OCI-LY1 (cell line): ENCODE measurements at regions not wholly inside any gene's neighbourhood (a gene's known extent, or its start where the extent isn't known, plus 50 kb on each side); places are given as distances from the start of the nearest gene placed in this dataset.

Source experiments
- H2AFZ ChIP-seq: fragments of 200-600 bp; sonication (generic), shearing (Covaris generic); 2 replicates; pipeline ENCODE4 v1.6.0; 2014; ENCODE audit warnings: antibody characterized with exemption, mild to moderate bottlenecking, low read length
- H3F3A ChIP-seq: fragments of 200-600 bp; sonication (generic), shearing (Covaris generic); 2 replicates; pipeline ENCODE4 v1.6.0; 2014; ENCODE audit warnings: mild to moderate bottlenecking, antibody characterized with exemption, low read length, moderate library complexity; ENCODE audit not compliant: insufficient read depth
- H3K27ac ChIP-seq: fragments of 200-600 bp; sonication (generic); 2 replicates; pipeline ENCODE4 v1.5.1; 2014; ENCODE audit warnings: low read length, mixed run types, mild to moderate bottlenecking, low read depth; ENCODE audit not compliant: poor library complexity, severe bottlenecking
- H3K27me3 ChIP-seq: fragments of 200-600 bp; sonication (generic); 2 replicates; pipeline ENCODE4 v1.6.0; 2014; ENCODE audit warnings: antibody characterized with exemption, mild to moderate bottlenecking, low read length, moderate library complexity; ENCODE audit not compliant: insufficient read depth
- H3K36me3 ChIP-seq: fragments of 200-600 bp; sonication (generic); 2 replicates; pipeline ENCODE4 v1.6.1; 2014; ENCODE audit warnings: mild to moderate bottlenecking, antibody characterized with exemption, low read length, moderate library complexity, mixed read lengths; ENCODE audit not compliant: insufficient read depth
- H3K4me1 ChIP-seq: fragments of 200-600 bp; sonication (generic); 2 replicates; pipeline ENCODE4 v1.5.1; 2014; ENCODE audit warnings: mild to moderate bottlenecking, low read length, moderate library complexity; ENCODE audit not compliant: insufficient read depth, severe bottlenecking
- H3K4me2 ChIP-seq: fragments of 200-600 bp; sonication (generic), shearing (Covaris generic); 2 replicates; pipeline ENCODE4 v1.6.1; 2014; ENCODE audit warnings: low read length
- H3K4me3 ChIP-seq: fragments of 200-600 bp; sonication (generic); 2 replicates; pipeline ENCODE4 v1.5.1; 2014; ENCODE audit warnings: low read length, low read depth, mild to moderate bottlenecking, mixed read lengths; ENCODE audit not compliant: poor library complexity, severe bottlenecking
- H3K79me2 ChIP-seq: fragments of 200-600 bp; shearing (Covaris generic); 2 replicates; pipeline ENCODE4 v1.6.1; 2016; ENCODE audit warnings: mixed run types, low read length, mixed read lengths; ENCODE audit not compliant: insufficient read depth
- H3K9ac ChIP-seq: fragments of 200-600 bp; sonication (generic), shearing (Covaris generic); 2 replicates; pipeline ENCODE4 v1.6.1; 2014; ENCODE audit warnings: mild to moderate bottlenecking, low read length, mixed read lengths
- H3K9me2 ChIP-seq: fragments of 200-600 bp; sonication (generic), shearing (Covaris generic); 2 replicates; pipeline ENCODE4 v1.6.1; 2014; ENCODE audit warnings: low read depth, mild to moderate bottlenecking, low read length, mixed read lengths
- H3K9me3 ChIP-seq: fragments of 200-600 bp; shearing (Covaris generic); 2 replicates; pipeline ENCODE4 v1.6.1; 2014; ENCODE audit warnings: low read length, mixed read lengths
- H4K20me1 ChIP-seq: fragments of 200-600 bp; sonication (generic), shearing (Covaris generic); 2 replicates; pipeline ENCODE4 v1.6.0; 2016; ENCODE audit warnings: mild to moderate bottlenecking, low read length; ENCODE audit not compliant: insufficient read depth
- CTCF ChIP-seq: fragments of 200-600 bp; sonication (generic), shearing (Covaris generic); IDR thresholded peaks from 2 replicates; pipeline ENCODE4 v1.5.1; 2017; ENCODE audit warnings: mild to moderate bottlenecking, antibody characterized with exemption, low read length, moderate library complexity, mixed read lengths
- EZH2 ChIP-seq: fragments of 200-600 bp; sonication (generic), shearing (Covaris generic); IDR thresholded peaks from 2 replicates; pipeline ENCODE4 v1.8.0; 2017; ENCODE audit warnings: borderline replicate concordance, mixed run types, mild to moderate bottlenecking, antibody characterized with exemption, low read length, moderate library complexity, mixed read lengths

- no peaks in the 10 kb centered on the region for H3K9me3 ChIP-seq
- H3K4me3 ChIP-seq = no peak overlapping the region
- H3K27ac ChIP-seq = no peak overlapping the region
- H3K36me3 ChIP-seq = no peaks in the 10 kb centered on the region
- TF ChIP-seq EZH2 (no peak), CTCF (no peak)
- no peaks in the 10 kb centered on the region for H3K79me2 ChIP-seq
- no peak overlapping the region for H2AFZ ChIP-seq
- no peaks in the 10 kb centered on the region for H4K20me1 ChIP-seq
- no peaks in the 10 kb centered on the region for H3K4me1 ChIP-seq
- H3K9me2 ChIP-seq = no peaks in the 10 kb centered on the region
- no peaks in the 10 kb centered on the region for H3F3A ChIP-seq
- no peaks in the 10 kb centered on the region for H3K27me3 ChIP-seq
- no peak overlapping the region for H3K4me2 ChIP-seq
- no peak overlapping the region for H3K9ac ChIP-seq
Measured at GRCh38 chr14:29069228-29069627, 302.6 kb downstream of the FOXG1 start.

GRCh38 chr14:29075761-29076160 is 309.2 kb downstream of the FOXG1 start:
- H3K27me3 ChIP-seq = no peaks in the 10 kb centered on the region
- H3K36me3 ChIP-seq = no peaks in the 10 kb centered on the region
- H4K20me1 ChIP-seq = no peaks in the 10 kb centered on the region
- no peak overlapping the region for H3K27ac ChIP-seq
- no peaks in the 10 kb centered on the region for H3K79me2 ChIP-seq
- H3K9me3 ChIP-seq = no peaks in the 10 kb centered on the region
- H2AFZ ChIP-seq = no peak overlapping the region
- H3K4me1 ChIP-seq = no peaks in the 10 kb centered on the region
- H3K9me2 ChIP-seq = no peaks in the 10 kb centered on the region
- TF ChIP-seq CTCF (no peak), EZH2 (no peak)
- no peak overlapping the region for H3K4me2 ChIP-seq
- no peak overlapping the region for H3K9ac ChIP-seq
- H3F3A ChIP-seq = no peaks in the 10 kb centered on the region
- H3K4me3 ChIP-seq = no peak overlapping the region

GRCh38 chr14:29077916-29078315 is 311.3 kb downstream of the FOXG1 start:
- no peaks in the 10 kb centered on the region for H4K20me1 ChIP-seq
- H3K9me3 ChIP-seq = no peaks in the 10 kb centered on the region
- H3K79me2 ChIP-seq = no peaks in the 10 kb centered on the region
- no peak for TF ChIP-seq CTCF
- no peak for TF ChIP-seq EZH2
- no peaks in the 10 kb centered on the region for H3K27me3 ChIP-seq
- no peaks in the 10 kb centered on the region for H3K4me1 ChIP-seq
- no peak overlapping the region for H3K4me3 ChIP-seq
- H3F3A ChIP-seq = no peaks in the 10 kb centered on the region
- H3K27ac ChIP-seq = no peak overlapping the region
- H3K9me2 ChIP-seq = no peaks in the 10 kb centered on the region
- H3K9ac ChIP-seq = no peak overlapping the region
- H3K36me3 ChIP-seq = no peaks in the 10 kb centered on the region
- H2AFZ ChIP-seq = no peak overlapping the region
- H3K4me2 ChIP-seq = no peak overlapping the region
